Esophagus squamous epithelium (tissue), 5 donors: ENCODE measurements at regions not wholly inside any gene's neighbourhood (a gene's known extent, or its start where the extent isn't known, plus 50 kb on each side); places are given as distances from the start of the nearest gene placed in this dataset.

Experiments
- DNase-seq: peaks from one replicate; lab custom pipeline; 2025; lab: John Stamatoyannopoulos, UW
- H3K27ac ChIP-seq, 4 donors: fragments of 200-600 bp; sonication (generic); one replicate each; pipeline ENCODE4 v1.5.1; 2016 to 2019; ENCODE audit warnings: mild to moderate bottlenecking in 1 of 4
- H3K27me3 ChIP-seq, 4 donors: fragments of 200-600 bp; sonication (generic); 1 replicate in 3 of 4; 2 replicates in 1 of 4; pipeline versions ENCODE4 v1.5.1 to v1.6.0; 2017 to 2021; ENCODE audit warnings: antibody characterized with exemption in 1 of 4
- H3K36me3 ChIP-seq, 3 donors: fragments of 200-600 bp; sonication (generic); one replicate each; pipeline ENCODE4 v1.5.1; 2016 to 2019
- H3K4me1 ChIP-seq, 3 donors: fragments of 200-600 bp; sonication (generic); one replicate each; pipeline ENCODE4 v1.5.1; 2017 to 2019
- H3K4me3 ChIP-seq, 4 donors: fragments of 200-600 bp; sonication (generic); 1 replicate in 3 of 4; 2 replicates in 1 of 4; pipeline ENCODE4 v1.5.1; 2016 to 2019; ENCODE audit warnings: mild to moderate bottlenecking in 2 of 4, moderate library complexity in 1 of 4
- H3K9me3 ChIP-seq, 3 donors: fragments of 200-600 bp; sonication (generic); one replicate each; pipeline ENCODE4 v1.5.1; 2016 to 2019
- CTCF ChIP-seq, 6 experiments: fragments of 450-650 bp in 4 of 6; fragments of 200-600 bp in 2 of 6; sonication (generic) in 2 of 6; IDR thresholded peaks; one replicate each; pipeline ENCODE4 v1.5.1; 2016 to 2019; ENCODE audit warnings: antibody characterized with exemption in 6 of 6, mild to moderate bottlenecking in 4 of 6, moderate library complexity in 4 of 6
- POLR2A ChIP-seq, 4 donors: fragments of 450-650 bp; IDR thresholded peaks; one replicate each; pipeline ENCODE4 v1.6.1; 2017; ENCODE audit warnings: antibody characterized with exemption in 4 of 4, mild to moderate bottlenecking in 4 of 4, moderate library complexity in 3 of 4
- WGBS, 2 donors: methylation state at CpG; one replicate each; pipeline ENCODE4 v1.1.5; 2018; 5-methylcytosine and 5-hydroxymethylcytosine counted together
- intact Hi-C: fragments of 100-400 bp; cut with DNase I; formaldehyde crosslinking; loops from one replicate; pipeline ENCODE4 v1.15.0; 2022
- donor health status: DM: yes; HTN: yes; CAD: no.

GRCh38 chr2:228401065-228401912 lies 219.8 kb upstream of the SPHKAP start:
- Histone ChIP-seq H3K27ac (no peak overlapping the region), H3K36me3 (no peaks in the 10 kb centered on the region), H3K4me1 (no peaks in the 10 kb centered on the region), H3K4me3 (no peak overlapping the region), H3K27me3 (no peaks in the 10 kb centered on the region), H3K9me3 (no peaks in the 10 kb centered on the region)
- intact Hi-C loops: no loop called here
- no peak for DNase-seq
- 56 to 80% methylated on average over 2 to 3 of the region's 3 CpGs for WGBS, 2 donors
- TF ChIP-seq POLR2A (IDR thresholded peaks at IDR 0.05) (no peak), CTCF (IDR thresholded peaks at IDR 0.05) (no peak)

DNA sequence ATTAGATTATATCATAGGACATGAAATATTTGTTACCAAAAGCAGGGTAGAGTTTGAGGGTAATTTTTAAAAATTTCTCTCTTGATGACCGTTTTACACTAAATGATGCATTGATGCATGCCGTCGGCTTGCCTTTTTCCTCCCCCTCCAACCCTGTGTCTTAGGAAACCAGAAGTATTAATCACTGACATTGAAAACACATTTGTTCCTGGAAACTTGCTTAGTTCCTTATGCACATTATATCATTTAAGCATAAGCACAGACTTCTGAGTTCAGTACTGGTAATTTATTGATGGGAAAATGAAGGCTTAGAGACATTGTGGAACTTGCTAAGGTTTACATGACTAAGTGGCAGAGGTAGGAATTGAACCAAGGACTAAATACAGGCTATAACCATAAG lies 206.3 kb upstream of the SPHKAP start:
- 74 to 80% methylated on average over 3 of the region's 3 CpGs for WGBS, 2 donors
- no peak for TF ChIP-seq CTCF (IDR thresholded peaks at IDR 0.05)
- no peak for TF ChIP-seq POLR2A (IDR thresholded peaks at IDR 0.05)
- Histone ChIP-seq H3K27me3 (no peaks in the 10 kb centered on the region), H3K4me3 (no peak overlapping the region), H3K4me1 (no peaks in the 10 kb centered on the region), H3K9me3 (no peaks in the 10 kb centered on the region), H3K27ac (no peak overlapping the region), H3K36me3 (no peaks in the 10 kb centered on the region)
- no peak for DNase-seq
- intact Hi-C loops: no loop called here

GRCh38 chr2:228378696-228379425 lies 197.4 kb upstream of the SPHKAP start:
- no peak for DNase-seq
- no peaks in the 10 kb centered on the region for H3K9me3 ChIP-seq
- no peaks in the 10 kb centered on the region for H3K4me1 ChIP-seq
- H3K27me3 ChIP-seq: no peaks in the 10 kb centered on the region
- H3K27ac ChIP-seq: no peak overlapping the region
- intact Hi-C loops: no loop called here
- no peaks in the 10 kb centered on the region for H3K36me3 ChIP-seq
- no peak overlapping the region for H3K4me3 ChIP-seq
- no peak for TF ChIP-seq CTCF (IDR thresholded peaks at IDR 0.05)
- no peak for TF ChIP-seq POLR2A (IDR thresholded peaks at IDR 0.05)
- WGBS, 2 donors: 56 to 60% methylated on average over 3 of the region's 3 CpGs

DNA sequence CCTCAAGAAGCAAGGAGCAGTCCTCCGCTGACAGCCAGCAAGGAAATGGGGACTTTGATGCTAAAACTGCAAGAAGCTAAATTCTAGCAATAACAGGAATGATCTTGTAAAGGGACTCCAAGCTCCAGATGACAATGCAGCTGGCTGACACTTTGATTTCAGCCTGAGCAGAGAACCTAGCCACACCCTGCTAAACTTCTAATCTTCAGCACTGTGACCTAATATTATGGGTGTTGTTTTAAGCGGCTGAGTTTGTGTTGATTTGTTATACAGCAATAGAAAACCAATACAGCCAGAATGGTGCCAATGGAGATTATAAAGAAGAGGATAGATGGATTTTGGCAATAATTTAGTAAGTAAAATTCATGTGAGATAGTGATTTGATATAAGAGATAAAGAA lies 196.7 kb upstream of the SPHKAP start:
- no peaks in the 10 kb centered on the region for H3K36me3 ChIP-seq
- intact Hi-C loops: no loop called here
- DNase-seq: no peak
- H3K27me3 ChIP-seq: no peaks in the 10 kb centered on the region
- H3K9me3 ChIP-seq: no peaks in the 10 kb centered on the region
- 87 to 100% methylated on average over 2 of the region's 2 CpGs for WGBS, 2 donors
- H3K4me3 ChIP-seq: no peak overlapping the region
- no peak for TF ChIP-seq CTCF (IDR thresholded peaks at IDR 0.05)
- no peak for TF ChIP-seq POLR2A (IDR thresholded peaks at IDR 0.05)
- H3K4me1 ChIP-seq: no peaks in the 10 kb centered on the region
- no peak overlapping the region for H3K27ac ChIP-seq

DNA sequence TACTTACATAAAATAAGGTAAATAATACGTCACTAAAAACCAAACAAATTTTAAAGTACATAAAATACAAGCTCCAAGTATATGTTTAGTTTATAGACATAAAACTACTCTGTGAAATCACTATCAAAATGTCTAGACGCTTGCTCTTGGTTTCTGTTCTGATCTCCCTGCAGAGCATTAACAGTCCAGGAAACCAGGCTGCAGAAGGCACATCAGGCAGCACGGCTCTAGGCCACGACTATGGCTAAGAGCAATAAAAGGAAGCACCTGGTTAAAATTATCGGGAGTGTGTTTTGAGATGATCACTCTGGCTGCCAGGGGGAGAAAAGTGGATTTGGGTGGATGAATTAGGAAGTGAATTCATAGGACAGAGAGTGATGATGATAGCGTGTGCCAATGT lies 196.0 kb upstream of the SPHKAP start:
- H3K27me3 ChIP-seq: no peaks in the 10 kb centered on the region
- 42 to 59% methylated on average over 6 of the region's 6 CpGs for WGBS, 2 donors
- intact Hi-C loops: no loop called here
- H3K27ac ChIP-seq: no peak overlapping the region
- H3K4me1 ChIP-seq: no peaks in the 10 kb centered on the region
- no peaks in the 10 kb centered on the region for H3K36me3 ChIP-seq
- no peak overlapping the region for H3K4me3 ChIP-seq
- H3K9me3 ChIP-seq: no peaks in the 10 kb centered on the region
- TF ChIP-seq CTCF (IDR thresholded peaks at IDR 0.05) (no peak), POLR2A (IDR thresholded peaks at IDR 0.05) (no peak)
- no peak for DNase-seq
